CMK (cell line): ENCODE measurements at regions not wholly inside any gene's neighbourhood (a gene's known extent, or its start where the extent isn't known, plus 50 kb on each side); places are given as distances from the start of the nearest gene placed in this dataset.
"Not testable (repeated sequence)": the region's sequence is repeated elsewhere in the genome, so short reads cannot be mapped to it uniquely, and the experiment has no call there.

Experiments used
- DNase-seq: peaks from one replicate; pipeline ENCODE4 v3.0.0-alpha.2; 2010; ENCODE audit warnings: low read depth

- no peak for DNase-seq
Observed at GRCh38 chr5:108587821-108588220, 159.9 kb upstream of the FER start.

GRCh38 chr5:108581026-108581425 lies 166.7 kb upstream of the FER start:
- DNase-seq = no peak

GRCh38 chr5:108579236-108579635 lies 168.5 kb upstream of the FER start:
- no peak for DNase-seq

GRCh38 chr5:108578791-108579190 lies 168.9 kb upstream of the FER start:
- no peak for DNase-seq

GRCh38 chr5:108567429-108567828 lies 180.3 kb upstream of the FER start:
- no peak for DNase-seq

- DNase-seq = no peak
Observed at GRCh38 chr5:108564441-108564840, 182.5 kb upstream of the FBXL17 start.

- DNase-seq = no peak
Observed at GRCh38 chr5:108562205-108562454, 180.2 kb upstream of the FBXL17 start.

- no peak for DNase-seq
Observed at GRCh38 chr5:108561416-108562204, 179.7 kb upstream of the FBXL17 start.

GRCh38 chr5:108560581-108560980 lies 178.7 kb upstream of the FBXL17 start:
- no peak for DNase-seq

- no peak for DNase-seq
Observed at GRCh38 chr5:108560166-108560565, 178.3 kb upstream of the FBXL17 start.

GRCh38 chr5:108558840-108559239 lies 176.9 kb upstream of the FBXL17 start:
- DNase-seq = not testable (repeated sequence)

- DNase-seq = not testable (repeated sequence)
Observed at GRCh38 chr5:108558142-108558541, 176.2 kb upstream of the FBXL17 start.

GRCh38 chr5:108557686-108558085 lies 175.8 kb upstream of the FBXL17 start:
- DNase-seq = no peak

- DNase-seq = no peak
Observed at GRCh38 chr5:108556441-108557145, 174.7 kb upstream of the FBXL17 start.

GRCh38 chr5:108548684-108549596 lies 167.0 kb upstream of the FBXL17 start:
- peak; percentile 73 for DNase-seq

- no peak for DNase-seq
Observed at GRCh38 chr5:108546939-108547338, 165.0 kb upstream of the FBXL17 start.

- DNase-seq = no peak
Observed at GRCh38 chr5:108545301-108545700, 163.4 kb upstream of the FBXL17 start.

GRCh38 chr5:108543486-108543885 lies 161.6 kb upstream of the FBXL17 start:
- no peak for DNase-seq

- no peak for DNase-seq
Observed at GRCh38 chr5:108541836-108542235, 159.9 kb upstream of the FBXL17 start.

GRCh38 chr5:108536321-108536720 lies 154.4 kb upstream of the FBXL17 start:
- DNase-seq = no peak

- not testable (repeated sequence) for DNase-seq
Observed at GRCh38 chr5:108532129-108532445, 150.2 kb upstream of the FBXL17 start.

GRCh38 chr5:108531367-108532128 lies 149.7 kb upstream of the FBXL17 start:
- DNase-seq = peak; percentile 63
